GM18511 (cell line): ENCODE measurements at regions not wholly inside any gene's neighbourhood (a gene's known extent, or its start where the extent isn't known, plus 50 kb on each side); places are given as distances from the start of the nearest gene placed in this dataset.

Source experiments
- ATAC-seq: cut with Tn5 transposase; IDR thresholded peaks from one replicate; pipeline ENCODE4 v1.9.1; 2021; ENCODE audit warnings: mild to moderate bottlenecking, moderate library complexity; ENCODE audit not compliant: unreplicated experiment

DNA sequence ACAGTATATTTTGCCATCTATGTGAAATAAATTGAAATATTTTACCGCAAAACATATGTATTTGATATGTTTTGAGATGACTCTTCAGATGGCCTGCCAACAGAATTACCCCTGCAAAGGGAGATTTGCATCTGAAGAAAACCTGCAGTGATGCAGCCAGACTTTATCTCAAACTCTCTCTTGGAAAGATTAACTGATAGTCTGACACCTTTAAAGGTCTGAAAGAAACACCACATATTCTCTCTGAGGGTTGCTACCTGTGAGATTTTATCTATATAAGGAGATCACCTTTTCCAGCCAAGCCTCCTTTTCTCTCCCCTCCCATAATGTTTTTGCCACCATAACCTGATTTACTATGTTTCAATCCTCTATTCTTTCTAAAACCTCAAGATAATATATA lies 1106.3 kb upstream of the IGFBP7 start:
- no peak for ATAC-seq

DNA sequence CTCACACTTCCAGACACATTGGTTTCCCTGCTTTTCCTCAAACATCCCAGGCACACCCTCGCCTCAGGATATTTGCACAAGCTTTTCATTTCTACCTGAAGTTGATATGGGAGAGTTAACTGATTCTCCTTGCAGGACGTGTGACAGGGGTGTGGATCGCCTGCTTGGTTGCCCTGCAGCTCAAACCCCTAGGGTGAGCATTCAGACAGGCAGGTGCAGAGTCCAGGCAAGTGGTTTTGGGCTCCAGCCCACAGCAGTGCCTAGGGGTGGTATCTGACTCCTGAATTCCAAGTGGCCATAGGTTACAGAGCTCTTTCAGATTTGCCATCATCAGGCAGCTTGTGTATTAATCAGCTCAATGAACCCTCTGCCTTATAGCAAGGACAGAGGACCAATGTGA lies 1104.2 kb upstream of the IGFBP7 start:
- ATAC-seq: no peak

DNA sequence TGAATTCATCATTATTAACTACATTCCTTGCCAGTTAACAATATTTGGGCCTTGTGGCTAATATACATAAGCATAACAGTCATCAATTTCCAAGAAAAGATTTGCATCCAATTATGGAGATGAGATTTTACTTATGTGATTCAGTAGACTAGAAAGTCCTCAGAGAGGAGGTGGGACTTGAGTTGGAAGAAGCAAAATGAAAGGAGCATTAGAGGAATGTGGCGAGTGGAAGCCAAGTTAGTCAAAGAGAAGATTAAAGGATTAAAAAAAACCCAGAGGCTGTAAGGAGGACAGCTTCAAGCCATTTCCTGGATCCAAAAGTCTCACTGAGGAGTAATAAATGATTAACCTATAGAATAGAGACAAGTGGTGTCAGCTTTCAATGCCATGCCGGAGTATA lies 1099.4 kb upstream of the IGFBP7 start:
- no peak for ATAC-seq

DNA sequence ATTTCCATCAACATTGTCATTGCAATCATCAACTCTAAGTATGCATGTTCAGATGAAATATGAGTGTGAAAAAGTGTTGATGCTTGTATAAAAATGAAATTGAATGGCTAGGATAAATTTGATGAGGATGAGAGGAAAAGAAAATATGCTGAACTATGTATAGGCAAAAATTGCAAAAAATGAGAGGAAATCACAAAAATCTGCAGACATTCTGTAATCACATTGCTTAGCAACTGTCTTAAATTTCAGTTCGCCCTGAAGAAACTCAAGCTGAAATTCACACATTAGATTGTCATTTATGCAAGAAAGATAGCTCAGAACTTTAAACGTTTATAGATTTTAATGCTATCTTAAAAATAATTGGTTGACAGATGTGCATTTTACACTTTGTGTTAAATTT lies 1098.8 kb upstream of the IGFBP7 start:
- ATAC-seq: no peak

DNA sequence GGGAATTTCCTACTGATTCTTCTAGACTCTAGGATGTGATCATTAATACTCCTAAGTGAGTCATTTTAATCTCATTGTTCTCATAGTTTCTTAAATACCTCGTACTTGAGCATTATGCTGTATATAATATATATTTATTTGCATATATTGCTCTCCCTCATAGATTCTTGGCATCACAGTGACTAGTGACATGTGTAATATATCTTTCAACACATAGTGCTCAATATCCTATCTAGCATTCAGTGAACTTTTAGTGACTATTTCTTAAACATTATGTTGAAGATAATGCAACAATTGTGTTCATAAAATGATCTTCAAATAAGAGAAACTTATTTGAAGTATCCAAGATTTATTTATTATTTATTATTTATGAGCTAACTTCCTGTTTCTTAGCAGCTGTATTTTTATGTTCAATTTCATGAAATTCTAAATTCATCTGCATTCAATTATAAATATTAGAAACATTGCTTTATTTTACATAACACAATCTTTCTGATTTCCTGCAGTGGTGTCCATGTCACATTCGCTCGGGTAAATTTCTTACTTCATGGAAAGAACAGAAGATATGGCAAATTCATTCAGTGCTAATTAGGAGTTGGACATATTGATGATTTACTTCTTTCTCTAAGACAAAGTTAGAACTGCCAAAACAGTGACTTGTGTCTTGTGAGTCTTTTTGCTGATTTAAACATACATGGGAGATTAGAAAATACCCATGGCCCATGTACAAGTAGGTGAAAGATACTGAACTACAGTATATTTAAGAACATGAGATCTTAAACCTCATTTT lies 1095.5 kb upstream of the IGFBP7 start:
- ATAC-seq: no peak

DNA sequence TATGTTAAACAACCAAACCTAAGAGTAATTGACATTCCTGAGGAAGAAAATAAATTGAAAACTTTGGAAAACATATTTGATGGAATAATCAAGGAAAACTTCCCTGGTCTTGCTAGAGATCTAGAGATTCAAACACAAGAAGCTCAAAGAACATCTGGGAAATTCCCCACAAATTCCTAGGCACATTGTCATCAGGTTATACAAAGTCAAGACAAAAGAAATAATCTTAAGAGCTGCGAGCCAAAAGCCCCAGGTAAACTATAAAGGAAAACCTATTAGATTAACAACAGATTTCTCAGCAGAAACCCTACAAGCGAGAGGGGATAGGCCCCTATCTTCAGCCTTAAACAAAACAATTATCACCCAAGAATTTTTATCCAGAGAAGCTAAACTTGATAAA lies 1082.0 kb upstream of the IGFBP7 start:
- ATAC-seq: no peak

DNA sequence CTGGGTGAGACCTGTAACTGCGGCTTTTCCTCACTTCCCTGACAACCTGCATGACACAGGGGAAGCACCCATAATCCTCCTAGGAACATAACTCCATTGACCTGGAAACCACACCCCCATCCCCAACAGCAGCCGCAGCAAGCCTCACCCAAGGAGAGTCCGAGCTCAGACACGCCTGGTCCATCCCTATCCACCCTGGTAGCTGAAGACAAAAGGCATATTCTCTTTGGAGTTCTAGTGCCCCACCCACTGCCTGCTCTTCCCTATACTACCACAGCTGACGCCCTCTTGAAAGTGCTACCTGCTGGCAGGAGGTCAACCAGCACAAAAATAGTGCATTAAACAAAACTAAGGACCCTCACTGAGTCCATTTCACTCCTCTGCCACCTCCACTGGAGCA lies 1080.9 kb upstream of the IGFBP7 start:
- ATAC-seq: no peak

DNA sequence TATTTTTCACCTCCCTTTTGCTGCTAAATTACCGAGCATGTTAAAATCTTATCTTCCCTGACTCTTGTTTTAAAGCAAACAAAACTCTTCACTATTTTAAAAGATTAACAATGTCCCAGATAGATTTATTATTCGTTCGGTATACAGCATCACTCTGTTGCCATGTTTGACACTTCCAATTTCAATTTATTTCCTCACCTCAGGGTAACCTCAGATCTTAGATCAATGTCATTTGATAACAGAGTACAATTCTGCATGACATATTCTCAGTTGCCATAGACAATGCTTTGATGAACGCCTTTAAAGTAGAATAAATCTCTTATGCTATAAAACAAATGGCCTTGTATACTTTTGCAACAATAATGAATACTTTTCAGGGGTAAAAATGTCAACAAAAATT lies 1078.1 kb upstream of the IGFBP7 start:
- no peak for ATAC-seq

DNA sequence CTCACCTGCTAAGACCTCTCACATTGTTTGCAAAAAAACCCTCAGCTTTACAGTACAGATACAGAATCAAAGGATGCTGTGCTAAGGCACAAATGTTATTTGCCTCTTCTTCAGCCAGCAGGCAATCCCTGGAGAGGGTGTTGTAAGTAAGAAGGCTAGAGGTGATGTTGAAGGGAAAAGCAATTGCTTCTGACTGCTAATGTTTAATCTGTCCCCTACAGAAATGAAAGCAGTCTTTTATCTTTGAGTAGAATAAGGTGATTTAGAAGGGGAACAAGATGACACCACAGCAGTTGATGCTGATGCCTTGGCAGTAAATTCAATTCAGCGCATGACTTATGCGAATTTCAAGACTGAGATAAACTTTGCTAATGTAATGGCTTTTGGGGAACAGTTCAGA lies 1064.8 kb upstream of the IGFBP7 start:
- no peak for ATAC-seq

DNA sequence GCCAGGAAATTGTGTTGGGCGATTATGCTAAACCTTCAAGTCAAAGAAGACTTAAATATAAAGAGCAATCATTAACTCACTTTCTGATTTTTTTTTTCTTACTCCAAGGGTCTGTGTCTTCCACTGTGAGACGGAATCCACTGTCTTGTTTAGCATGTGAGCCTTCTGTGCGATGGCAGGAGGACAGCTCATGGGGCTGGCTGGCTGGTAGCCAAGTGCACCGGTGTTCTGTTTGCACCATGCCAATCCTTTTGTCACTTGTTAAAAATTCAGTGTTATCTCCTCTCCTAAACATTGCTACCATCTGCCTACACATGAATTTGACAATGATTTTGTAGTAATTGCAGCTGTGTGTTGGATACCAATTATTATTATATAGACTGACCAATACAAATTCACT lies 1056.3 kb upstream of the IGFBP7 start:
- no peak for ATAC-seq

DNA sequence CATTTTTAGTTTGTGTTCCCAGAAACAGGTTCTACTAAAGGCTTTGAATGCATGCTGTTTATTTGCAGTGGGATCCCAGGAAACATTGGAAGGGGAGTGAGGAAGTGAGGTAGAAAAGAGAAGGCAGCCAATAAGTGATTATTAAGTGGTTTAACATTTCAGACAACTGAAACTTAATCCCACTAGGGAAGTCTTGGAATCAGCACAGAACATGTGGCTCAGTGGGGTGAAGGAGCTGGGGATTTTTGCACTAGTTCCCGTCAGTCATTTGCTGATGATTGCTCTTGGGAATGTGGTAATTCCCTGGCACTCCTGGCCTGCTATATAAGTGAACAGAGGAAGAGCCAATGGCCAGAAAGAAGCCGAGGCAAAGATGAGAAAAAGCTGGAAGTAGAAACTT lies 1053.0 kb upstream of the IGFBP7 start:
- no peak for ATAC-seq

DNA sequence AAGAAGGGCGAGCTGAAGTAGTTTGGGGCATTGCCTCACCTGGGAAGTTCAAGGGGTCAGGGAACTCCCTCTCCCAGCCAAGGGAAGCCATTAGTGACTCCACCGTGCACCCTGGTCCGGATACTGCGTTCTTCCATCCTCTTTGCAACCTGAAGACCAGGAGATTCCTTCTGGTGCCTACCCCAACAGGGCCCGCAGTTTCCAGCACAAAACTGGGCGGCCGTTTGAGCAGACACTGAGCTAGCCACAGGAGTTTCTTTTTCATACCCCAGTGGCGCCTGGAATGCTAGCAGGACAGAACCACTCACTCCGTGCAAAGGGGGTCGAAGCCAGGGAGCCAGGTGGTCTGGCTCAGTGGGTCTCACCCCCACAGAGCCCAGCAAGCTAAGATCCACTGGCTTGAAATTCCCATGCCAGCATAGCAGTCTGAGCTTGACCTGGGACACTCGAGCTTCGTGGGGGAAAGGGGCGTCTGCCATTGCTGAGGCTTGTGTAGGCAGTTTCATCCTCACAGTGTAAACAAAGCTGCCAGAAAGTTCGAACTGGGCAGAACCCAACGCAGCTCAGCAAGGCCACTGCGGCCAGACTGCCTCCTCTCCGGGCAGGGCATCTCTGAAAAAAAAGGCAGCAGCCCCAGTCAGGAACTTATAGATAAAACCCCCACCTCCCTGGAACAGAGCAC lies 1039.4 kb upstream of the IGFBP7 start:
- no peak for ATAC-seq

DNA sequence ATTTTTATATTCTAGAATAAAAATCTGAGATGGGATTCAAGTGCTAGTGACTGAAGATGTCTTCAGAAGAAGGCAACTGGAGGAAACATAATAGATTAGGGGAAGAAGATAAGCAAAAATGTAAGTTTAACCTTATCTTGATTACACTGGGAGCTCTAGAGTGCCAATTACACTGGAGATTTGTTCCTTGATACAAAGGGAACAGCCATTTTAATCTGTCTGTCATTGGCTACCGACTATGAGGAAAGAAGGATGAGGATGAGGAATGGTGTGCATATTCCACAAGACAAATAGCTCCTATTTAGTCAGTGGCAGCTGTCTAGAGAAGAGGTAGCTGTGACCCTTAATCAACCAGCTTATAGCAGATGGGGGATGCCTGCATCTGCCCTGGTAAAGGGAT lies 1034.5 kb upstream of the IGFBP7 start:
- no peak for ATAC-seq

DNA sequence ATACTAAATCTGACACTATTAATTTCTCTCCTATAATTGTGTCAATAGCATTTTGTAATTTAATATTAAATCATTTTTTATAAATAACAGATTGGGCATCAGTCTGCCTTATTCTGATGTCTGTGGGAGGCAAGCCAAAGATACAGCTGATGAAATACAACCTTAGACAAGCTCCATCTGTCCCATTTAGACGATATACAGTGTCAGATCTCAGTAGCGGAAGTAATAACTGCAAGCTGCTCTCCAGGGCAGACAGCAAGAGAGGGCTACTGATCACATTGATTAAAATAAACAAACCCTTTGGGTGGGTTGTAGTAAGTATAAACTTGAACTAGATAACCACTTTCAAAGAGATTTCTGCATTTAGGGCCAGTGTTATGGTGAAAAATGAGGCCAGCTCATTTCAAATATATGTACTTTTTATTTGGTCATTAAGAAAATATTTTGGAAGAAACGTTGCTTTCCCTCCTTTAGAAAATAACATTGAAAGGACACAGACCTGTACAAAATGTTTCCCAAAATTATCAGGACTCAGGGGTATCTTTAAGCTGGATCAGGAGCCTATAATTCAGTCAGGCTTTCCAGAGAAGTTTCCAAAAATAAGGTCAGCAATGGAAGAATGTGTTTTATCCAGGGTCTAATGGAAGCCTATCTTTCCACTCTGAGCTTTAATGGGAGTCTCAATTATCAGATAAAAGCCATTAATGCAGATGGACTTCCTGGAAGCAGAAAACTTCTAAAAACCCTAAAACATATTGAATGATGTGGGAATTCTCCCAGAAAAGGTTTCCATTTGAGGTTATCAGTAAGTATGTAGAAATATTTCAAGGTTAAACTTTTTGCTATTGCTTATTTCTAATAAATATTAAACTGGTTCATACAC lies 1028.8 kb upstream of the IGFBP7 start:
- ATAC-seq: no peak

DNA sequence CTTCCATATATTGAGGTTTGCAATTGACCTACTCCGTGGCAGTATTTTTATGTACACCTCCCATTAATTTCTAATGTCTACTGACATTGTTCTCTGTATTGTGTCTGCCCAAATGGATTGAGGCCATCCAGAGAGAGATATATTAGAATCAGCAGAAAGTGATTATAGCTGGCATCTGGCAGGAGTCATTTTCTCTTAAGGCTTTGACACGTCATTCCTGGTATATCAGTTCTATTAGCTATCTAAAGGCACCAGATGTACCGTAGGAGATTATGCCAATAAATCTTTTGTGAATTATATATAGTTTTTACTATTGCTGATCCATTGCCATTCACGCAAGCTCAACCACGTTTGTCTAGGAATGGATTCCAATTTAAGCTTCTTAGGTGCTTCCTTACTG lies 1026.4 kb upstream of the IGFBP7 start:
- ATAC-seq: no peak

DNA sequence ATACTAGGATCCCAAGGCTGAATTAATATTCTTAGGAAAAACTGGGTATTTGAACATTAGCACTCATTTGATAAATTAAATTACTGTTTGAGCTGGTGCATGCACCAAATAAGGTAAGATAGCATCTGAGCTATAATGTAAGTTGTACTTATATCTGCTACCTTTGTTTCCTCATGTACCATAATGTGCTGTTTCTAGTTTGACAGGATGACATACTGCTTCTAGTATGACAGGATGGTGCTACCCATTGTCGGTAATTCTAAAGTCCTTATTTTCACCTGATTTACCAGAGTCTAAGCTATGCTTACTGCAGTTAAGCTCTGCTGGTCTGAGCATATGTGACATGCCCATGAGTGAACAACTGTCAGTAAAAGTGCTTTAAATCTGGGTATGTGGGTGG lies 1017.5 kb upstream of the IGFBP7 start:
- no peak for ATAC-seq

DNA sequence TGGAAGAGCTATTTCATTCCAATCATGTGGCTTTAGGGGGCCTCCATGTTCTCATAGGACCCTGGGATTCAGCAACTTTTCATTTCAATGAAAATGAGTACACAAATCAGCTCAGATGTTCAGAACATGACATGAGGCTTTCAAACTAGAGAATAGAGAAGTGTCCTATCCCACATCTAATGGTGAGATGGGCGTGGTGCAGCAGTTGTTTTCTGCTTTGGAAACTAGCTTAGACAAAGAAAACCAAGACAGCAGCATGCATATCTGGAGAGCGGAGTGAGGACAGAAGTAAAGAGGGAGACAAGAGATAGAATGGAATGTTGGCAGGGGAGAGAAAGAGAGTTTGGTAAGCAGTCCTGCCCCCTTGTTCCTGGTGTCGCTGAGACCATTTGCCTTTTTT lies 1009.1 kb upstream of the IGFBP7 start:
- ATAC-seq: no peak

DNA sequence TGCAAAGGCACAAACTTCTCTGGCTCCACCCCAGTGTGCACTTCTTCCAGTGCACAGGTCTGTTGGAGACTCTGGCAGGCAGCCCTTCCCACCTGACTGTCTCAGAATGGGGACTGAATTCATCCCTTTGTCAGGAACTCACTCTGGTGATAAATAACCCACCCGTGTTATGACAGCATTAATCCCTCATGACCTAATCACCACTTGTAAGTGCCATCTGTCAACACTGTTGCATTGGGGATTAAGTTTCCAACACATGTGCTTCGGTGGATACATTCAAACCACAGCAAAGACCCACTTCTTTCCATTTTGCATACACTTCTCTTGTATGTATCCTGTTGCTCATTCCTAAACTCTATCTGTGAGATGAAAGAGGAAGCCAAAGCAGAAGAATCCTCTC lies 1002.9 kb upstream of the IGFBP7 start:
- ATAC-seq: no peak

DNA sequence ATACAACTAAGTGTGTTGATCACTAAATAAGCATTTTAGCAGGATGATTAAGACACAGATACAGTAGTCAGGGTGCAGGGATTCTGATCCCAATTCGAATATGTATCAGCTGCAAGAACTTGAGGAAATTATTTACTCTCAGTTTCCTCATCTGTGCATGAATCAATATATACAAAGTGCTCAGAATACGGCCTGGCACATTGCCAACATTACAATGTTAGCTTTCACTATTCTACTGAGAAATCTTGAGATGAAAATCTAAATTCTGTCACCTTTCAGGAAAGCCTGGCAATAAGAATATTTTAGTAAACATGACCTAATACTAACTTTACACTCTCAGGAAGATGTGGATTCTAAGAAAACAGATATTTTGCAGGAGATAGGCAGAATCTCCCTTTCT lies 1001.6 kb upstream of the IGFBP7 start:
- no peak for ATAC-seq

DNA sequence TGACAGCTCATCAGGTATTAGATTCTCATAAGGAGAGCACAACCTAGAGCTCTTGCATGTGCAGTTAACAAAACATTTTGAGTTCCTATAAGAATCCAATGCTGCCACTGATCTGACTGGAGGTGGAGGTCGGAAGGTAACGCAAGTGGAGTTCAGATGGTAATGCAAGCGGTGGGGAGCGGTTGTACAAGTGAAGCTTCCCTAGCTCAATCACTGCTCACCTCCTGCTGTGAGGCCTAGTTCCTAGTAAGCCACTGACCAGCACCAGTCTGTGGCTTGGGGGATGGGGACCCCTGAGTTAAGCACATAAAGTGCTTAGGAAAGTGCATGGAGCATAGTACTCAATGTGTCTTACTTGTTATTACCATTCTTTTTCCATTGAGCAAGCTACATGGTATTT lies 983.2 kb upstream of the IGFBP7 start:
- no peak for ATAC-seq

DNA sequence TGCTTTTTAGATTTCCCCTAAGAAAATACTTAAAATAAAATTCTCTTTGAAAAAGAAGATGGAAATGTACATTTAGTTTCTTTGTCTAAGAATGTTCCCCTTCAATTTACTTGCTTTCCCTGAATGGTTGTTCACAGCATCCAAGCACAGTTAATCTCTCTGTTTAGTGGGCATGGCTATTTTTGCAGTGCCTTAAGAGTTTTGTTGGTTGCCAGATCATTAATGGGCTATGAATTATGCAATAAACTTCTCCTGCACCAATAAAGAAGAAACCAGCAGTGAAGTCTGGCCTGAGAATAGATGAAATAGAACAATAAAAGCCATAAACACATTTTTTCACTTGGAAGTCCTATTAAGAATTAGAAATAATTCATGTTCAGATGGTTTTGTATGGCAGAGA lies 980.4 kb upstream of the IGFBP7 start:
- no peak for ATAC-seq

DNA sequence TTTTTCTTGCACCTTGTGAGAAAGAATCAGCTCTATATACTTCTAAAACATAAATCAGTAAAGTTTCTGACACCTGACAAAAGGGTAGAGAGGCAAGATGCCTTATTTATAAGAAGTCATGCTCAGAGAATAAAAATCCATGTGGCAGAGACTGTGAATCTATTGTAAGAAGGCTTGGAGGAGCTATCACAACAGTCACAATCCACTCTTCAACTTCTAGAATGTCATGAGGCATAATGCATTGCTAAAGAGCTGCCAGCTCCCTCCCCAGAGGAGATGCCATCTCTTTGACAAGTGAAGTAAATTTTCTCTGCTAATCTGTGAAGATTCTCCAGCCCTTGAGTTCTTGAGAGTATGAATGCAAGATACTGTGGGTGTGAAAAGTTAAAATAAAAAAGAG lies 971.2 kb upstream of the IGFBP7 start:
- ATAC-seq: no peak
